Kidney (tissue), 13 donors: ENCODE measurements at regions not wholly inside any gene's neighbourhood (a gene's known extent, or its start where the extent isn't known, plus 50 kb on each side); places are given as distances from the start of the nearest gene placed in this dataset.

Experiments used
- DNase-seq, 5 donors: peaks; one replicate each; pipeline ENCODE4 v3.0.0-alpha.2; 2013 to 2020
- FAIRE-seq: peaks from 2 replicates; lab custom pipeline; 2012; peaks lifted over from hg19 to GRCh38; lab: Jason Lieb, UNC
- H3K27ac ChIP-seq, 2 donors: one replicate each; pipeline ENCODE4 v1.7.0; 2013; ENCODE audit warnings: low read depth in 2 of 2, low read length in 2 of 2, inconsistent platforms in 1 of 2
- H3K27me3 ChIP-seq: one replicate; pipeline ENCODE4 v1.7.1; 2013; ENCODE audit warnings: low read length, inconsistent platforms; ENCODE audit not compliant: control insufficient read depth, insufficient read depth
- H3K36me3 ChIP-seq, 3 donors: one replicate each; pipeline versions ENCODE4 v1.7.0 to v1.7.1; 2013; ENCODE audit warnings: low read length in 3 of 3, control low read depth in 1 of 3, inconsistent platforms in 1 of 3; ENCODE audit not compliant: insufficient read depth in 3 of 3, control insufficient read depth in 2 of 3
- H3K4me1 ChIP-seq, 3 donors: one replicate each; pipeline versions ENCODE4 v1.7.0 to v1.7.1; 2013; ENCODE audit warnings: low read length in 3 of 3, inconsistent platforms in 1 of 3, low read depth in 1 of 3; ENCODE audit not compliant: control insufficient read depth in 2 of 3, insufficient read depth in 2 of 3
- H3K4me3 ChIP-seq, 3 donors: one replicate each; pipeline versions ENCODE4 v1.7.0 to v1.8.1; 2013; ENCODE audit warnings: low read length in 3 of 3, control low read depth in 1 of 3, inconsistent platforms in 1 of 3
- H3K9ac ChIP-seq, 3 donors: one replicate each; pipeline versions ENCODE4 v1.7.0 to v1.7.1; 2013; ENCODE audit warnings: low read length in 3 of 3, control low read depth in 1 of 3, inconsistent platforms in 1 of 3
- H3K9me3 ChIP-seq, 3 donors: one replicate each; pipeline versions ENCODE4 v1.7.0 to v1.7.1; 2013; ENCODE audit warnings: low read length in 3 of 3, control low read depth in 1 of 3, inconsistent platforms in 1 of 3; ENCODE audit not compliant: control insufficient read depth in 2 of 3, insufficient read depth in 1 of 3
- intact Hi-C: fragments of 100-400 bp; cut with DNase I; formaldehyde crosslinking; loops from one replicate; pipeline ENCODE4 v1.11.1; 2022
- TF ChIP-seq, protein P1 (sequence below): IDR thresholded peaks from 3 replicates; pipeline ENCODE4 v1.5.1; 2012; ENCODE audit warnings: mild to moderate bottlenecking, moderate library complexity, borderline replicate concordance; ENCODE audit not compliant: insufficient read depth; ENCODE audit errors: extremely low read depth
- donor health status: control.
- donor health status: control.
- donor health status: control.
- donor health status: control.
- donor health status: control.
- donor health status: DM: yes; HTN: yes; CAD: no.
- donor health status: Normal renal cell carcinoma (clear cell type).

DNA sequence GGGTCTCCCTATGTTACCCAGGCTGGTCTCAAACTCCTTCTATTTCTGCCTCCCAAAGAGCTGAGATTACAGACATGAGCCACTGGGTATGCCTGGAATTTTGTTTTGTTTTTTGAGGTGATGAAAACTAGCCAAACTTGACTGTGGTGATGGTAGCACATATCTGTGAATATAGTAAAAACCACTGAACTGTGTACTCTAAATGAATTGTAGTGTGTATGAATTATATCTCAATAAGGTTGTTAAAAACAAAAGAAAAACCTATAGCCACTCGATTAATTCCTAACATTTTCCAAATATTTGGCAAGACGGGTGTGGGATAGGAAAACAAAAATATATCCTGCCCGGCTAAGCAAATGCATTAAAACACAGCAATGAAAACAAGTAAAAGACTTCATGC, 1302.3 kb upstream of the CHAC2 start:
- Histone ChIP-seq H3K27ac (no peak overlapping the region), H3K27me3 (no peaks in the 10 kb centered on the region), H3K4me1 (no peaks in the 10 kb centered on the region), H3K9me3 (no peaks in the 10 kb centered on the region), H3K9ac (no peak overlapping the region), H3K4me3 (no peak overlapping the region), H3K36me3 (no peaks in the 10 kb centered on the region)
- intact Hi-C loops: no loop called here
- TF ChIP-seq, protein P1, sequence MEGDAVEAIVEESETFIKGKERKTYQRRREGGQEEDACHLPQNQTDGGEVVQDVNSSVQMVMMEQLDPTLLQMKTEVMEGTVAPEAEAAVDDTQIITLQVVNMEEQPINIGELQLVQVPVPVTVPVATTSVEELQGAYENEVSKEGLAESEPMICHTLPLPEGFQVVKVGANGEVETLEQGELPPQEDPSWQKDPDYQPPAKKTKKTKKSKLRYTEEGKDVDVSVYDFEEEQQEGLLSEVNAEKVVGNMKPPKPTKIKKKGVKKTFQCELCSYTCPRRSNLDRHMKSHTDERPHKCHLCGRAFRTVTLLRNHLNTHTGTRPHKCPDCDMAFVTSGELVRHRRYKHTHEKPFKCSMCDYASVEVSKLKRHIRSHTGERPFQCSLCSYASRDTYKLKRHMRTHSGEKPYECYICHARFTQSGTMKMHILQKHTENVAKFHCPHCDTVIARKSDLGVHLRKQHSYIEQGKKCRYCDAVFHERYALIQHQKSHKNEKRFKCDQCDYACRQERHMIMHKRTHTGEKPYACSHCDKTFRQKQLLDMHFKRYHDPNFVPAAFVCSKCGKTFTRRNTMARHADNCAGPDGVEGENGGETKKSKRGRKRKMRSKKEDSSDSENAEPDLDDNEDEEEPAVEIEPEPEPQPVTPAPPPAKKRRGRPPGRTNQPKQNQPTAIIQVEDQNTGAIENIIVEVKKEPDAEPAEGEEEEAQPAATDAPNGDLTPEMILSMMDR: no peak
- FAIRE-seq (no peak), DNase-seq (no peak)

DNA sequence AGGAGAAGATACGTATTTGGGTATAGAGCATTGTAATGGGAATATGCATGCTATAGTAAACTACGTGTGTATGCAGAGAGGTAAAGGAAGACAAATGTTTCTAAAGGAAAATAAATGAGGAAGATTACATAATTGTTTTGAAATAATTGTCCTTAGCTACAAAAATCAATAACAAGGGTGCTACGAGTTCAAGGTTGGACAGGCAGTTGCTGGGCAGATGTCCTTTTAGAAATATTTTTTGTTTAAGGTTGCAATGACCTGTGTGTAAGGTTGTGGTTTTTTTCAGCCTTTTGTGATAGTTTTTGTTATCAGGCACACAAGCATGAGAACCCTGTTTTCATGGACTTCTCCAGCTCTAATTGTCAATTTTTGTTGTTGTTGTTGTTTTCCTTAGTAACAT, 1304.1 kb upstream of the CHAC2 start:
- H3K36me3 ChIP-seq: no peaks in the 10 kb centered on the region
- no peak for FAIRE-seq
- H3K27ac ChIP-seq: no peak overlapping the region
- no peaks in the 10 kb centered on the region for H3K4me1 ChIP-seq
- DNase-seq: no peak
- TF ChIP-seq, protein P1: no peak
- H3K4me3 ChIP-seq: no peak overlapping the region
- no peaks in the 10 kb centered on the region for H3K27me3 ChIP-seq
- intact Hi-C loops: no loop called here
- no peaks in the 10 kb centered on the region for H3K9me3 ChIP-seq
- H3K9ac ChIP-seq: no peak overlapping the region

DNA sequence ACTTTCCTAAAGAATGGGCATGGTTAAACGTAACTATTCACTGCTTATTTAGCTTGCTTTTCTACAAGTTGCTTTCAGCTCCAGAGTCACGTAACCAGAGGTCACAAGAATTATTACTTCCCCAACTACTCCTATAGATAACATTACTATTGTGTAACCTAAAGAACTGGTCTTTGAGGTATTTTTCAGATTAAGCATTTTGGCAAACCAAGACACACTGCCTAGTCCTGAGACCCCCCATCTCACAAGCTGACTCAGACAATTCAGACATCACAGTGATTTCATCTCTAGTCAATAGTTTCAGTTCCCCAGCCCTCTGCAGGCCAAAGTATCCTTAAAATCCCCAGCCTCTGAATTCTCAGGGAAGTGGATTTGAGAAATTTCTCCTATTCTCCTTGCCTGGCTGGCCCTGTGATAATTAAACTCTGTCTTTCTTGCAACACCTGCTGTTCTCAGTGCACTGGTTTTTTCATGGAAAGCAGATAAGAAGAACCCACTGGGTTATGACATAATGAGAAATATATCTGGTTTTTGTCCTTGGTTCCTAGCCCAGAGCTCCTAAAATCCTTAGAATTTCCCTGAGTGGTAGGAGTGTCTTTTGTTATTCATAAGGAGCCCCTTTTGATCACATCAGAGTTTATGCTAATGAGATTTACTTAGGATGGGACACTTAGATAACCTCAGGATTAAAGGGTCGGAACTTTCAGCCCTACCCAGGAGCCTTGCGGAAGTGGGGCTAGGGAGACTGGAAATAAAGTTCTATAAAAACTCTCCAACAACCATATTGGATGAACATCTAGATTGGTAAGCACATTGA, 1310.8 kb upstream of the CHAC2 start:
- DNase-seq (peak in 1 of 5 donors; percentile 2), FAIRE-seq (no peak)
- H3K27ac ChIP-seq: no peak overlapping the region
- intact Hi-C loops: no loop called here
- no peak overlapping the region for H3K4me3 ChIP-seq
- no peaks in the 10 kb centered on the region for H3K27me3 ChIP-seq
- H3K36me3 ChIP-seq: no peaks in the 10 kb centered on the region
- TF ChIP-seq, protein P1: no peak
- H3K9me3 ChIP-seq: no peaks in the 10 kb centered on the region
- H3K9ac ChIP-seq: no peak overlapping the region
- no peaks in the 10 kb centered on the region for H3K4me1 ChIP-seq
